Erythroblast (primary cell): ENCODE measurements at regions not wholly inside any gene's neighbourhood (a gene's known extent, or its start where the extent isn't known, plus 50 kb on each side); places are given as distances from the start of the nearest gene placed in this dataset.

Experiments used
- GATA1 ChIP-seq: IDR thresholded peaks from 2 replicates; pipeline ENCODE4 v1.6.1; 2011; ENCODE audit warnings: low read depth, mild to moderate bottlenecking, control low read depth, low read length, moderate library complexity
- POLR2A ChIP-seq: IDR thresholded peaks from 2 replicates; pipeline ENCODE4 v1.6.1; 2011; ENCODE audit warnings: mild to moderate bottlenecking, low read length

DNA sequence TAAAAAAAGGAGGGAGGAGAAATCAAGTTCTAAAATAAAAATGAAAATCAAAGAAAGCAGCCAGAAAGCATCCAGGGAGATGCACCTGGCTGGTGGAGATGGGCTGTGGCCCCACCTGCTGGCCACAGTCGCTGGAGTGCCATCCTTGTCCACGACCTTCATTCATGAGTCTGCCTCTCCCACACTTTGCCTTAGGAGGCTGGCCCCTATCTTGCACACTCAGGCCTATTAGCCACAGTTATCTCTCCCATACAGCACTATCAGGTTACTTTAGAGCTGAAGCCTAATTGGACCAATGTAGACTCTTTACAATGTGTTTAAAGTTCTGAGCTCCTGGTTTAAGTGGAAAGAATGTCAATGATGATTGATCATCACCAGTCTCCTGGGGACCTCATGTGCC is 392.0 kb upstream of the RORA start:
- TF ChIP-seq POLR2A: no peak
- no peak for TF ChIP-seq GATA1
